HL-60 (cell line): ENCODE measurements at regions not wholly inside any gene's neighbourhood (a gene's known extent, or its start where the extent isn't known, plus 50 kb on each side); places are given as distances from the start of the nearest gene placed in this dataset.

Experiments
- DNase-seq, 2 experiments: peaks; one replicate each; pipeline ENCODE4 v3.0.0-alpha.2; 2010 to 2020; ENCODE audit warnings: low read depth in 1 of 2, low spot score in 1 of 2
- H3K27ac ChIP-seq: fragments of 250-450 bp; sonication (Bioruptor Pico); replicated peaks from 2 replicates; pipeline ENCODE4 v1.5.1; 2020; ENCODE audit warnings: mild to moderate bottlenecking, moderate library complexity
- H3K27me3 ChIP-seq: fragments of 250-450 bp; sonication (Bioruptor Pico); 2 replicates; pipeline ENCODE4 v1.5.1; 2021; ENCODE audit warnings: mild to moderate bottlenecking, moderate library complexity; ENCODE audit not compliant: insufficient read depth, poor library complexity, severe bottlenecking
- H3K4me3 ChIP-seq: replicated peaks from 2 replicates; pipeline ENCODE4 v1.5.1; 2011; ENCODE audit warnings: mild to moderate bottlenecking, control low read depth, low read length; ENCODE audit not compliant: insufficient read depth
- GABPA ChIP-seq: IDR thresholded peaks from 2 replicates; pipeline ENCODE4 v1.6.1; 2012; ENCODE audit warnings: low read depth
- POLR2AphosphoS5 ChIP-seq: IDR thresholded peaks from 2 replicates; pipeline ENCODE4 v1.6.1; 2012; ENCODE audit warnings: low read depth
- SPI1 ChIP-seq: IDR thresholded peaks from 2 replicates; pipeline ENCODE4 v1.6.1; 2012; ENCODE audit warnings: low read depth, mild to moderate bottlenecking, borderline replicate concordance
- TF ChIP-seq, protein P1 (sequence below): IDR thresholded peaks from 2 replicates; pipeline ENCODE4 v1.6.1; 2012; ENCODE audit warnings: low read depth; ENCODE audit not compliant: insufficient replicate concordance
- TF ChIP-seq, protein P2 (sequence below): IDR thresholded peaks from one replicate; pipeline ENCODE4 v1.5.1; 2011; ENCODE audit warnings: low read length, control low read depth, inconsistent platforms; ENCODE audit not compliant: insufficient read depth

DNA sequence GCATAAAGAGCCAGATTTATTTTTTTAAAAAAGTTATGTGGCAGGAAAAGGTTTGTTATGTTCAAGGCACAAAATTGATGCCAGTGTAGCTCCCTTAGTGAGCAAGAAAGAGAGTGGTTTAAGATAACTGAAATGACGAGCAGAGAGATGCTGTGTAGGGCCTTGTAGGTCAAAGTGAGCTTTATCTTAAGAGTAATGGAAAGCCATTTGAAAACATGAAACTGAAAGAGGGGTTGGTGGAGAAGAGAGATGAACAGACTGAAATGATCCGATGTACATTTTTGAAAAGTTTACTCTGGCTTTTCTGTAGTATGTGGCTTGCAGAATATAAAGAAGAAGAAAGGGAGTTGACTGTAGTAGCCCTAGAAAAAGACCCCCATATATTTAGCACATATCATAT, 383.6 kb downstream of the PLA2G4A start:
- DNase-seq = no peak
- Histone ChIP-seq H3K27me3 (no peaks in the 10 kb centered on the region), H3K4me3 (no peak overlapping the region), H3K27ac (no peak overlapping the region)
- TF ChIP-seq, protein P1, sequence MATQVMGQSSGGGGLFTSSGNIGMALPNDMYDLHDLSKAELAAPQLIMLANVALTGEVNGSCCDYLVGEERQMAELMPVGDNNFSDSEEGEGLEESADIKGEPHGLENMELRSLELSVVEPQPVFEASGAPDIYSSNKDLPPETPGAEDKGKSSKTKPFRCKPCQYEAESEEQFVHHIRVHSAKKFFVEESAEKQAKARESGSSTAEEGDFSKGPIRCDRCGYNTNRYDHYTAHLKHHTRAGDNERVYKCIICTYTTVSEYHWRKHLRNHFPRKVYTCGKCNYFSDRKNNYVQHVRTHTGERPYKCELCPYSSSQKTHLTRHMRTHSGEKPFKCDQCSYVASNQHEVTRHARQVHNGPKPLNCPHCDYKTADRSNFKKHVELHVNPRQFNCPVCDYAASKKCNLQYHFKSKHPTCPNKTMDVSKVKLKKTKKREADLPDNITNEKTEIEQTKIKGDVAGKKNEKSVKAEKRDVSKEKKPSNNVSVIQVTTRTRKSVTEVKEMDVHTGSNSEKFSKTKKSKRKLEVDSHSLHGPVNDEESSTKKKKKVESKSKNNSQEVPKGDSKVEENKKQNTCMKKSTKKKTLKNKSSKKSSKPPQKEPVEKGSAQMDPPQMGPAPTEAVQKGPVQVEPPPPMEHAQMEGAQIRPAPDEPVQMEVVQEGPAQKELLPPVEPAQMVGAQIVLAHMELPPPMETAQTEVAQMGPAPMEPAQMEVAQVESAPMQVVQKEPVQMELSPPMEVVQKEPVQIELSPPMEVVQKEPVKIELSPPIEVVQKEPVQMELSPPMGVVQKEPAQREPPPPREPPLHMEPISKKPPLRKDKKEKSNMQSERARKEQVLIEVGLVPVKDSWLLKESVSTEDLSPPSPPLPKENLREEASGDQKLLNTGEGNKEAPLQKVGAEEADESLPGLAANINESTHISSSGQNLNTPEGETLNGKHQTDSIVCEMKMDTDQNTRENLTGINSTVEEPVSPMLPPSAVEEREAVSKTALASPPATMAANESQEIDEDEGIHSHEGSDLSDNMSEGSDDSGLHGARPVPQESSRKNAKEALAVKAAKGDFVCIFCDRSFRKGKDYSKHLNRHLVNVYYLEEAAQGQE = no peak
- TF ChIP-seq, protein P2, sequence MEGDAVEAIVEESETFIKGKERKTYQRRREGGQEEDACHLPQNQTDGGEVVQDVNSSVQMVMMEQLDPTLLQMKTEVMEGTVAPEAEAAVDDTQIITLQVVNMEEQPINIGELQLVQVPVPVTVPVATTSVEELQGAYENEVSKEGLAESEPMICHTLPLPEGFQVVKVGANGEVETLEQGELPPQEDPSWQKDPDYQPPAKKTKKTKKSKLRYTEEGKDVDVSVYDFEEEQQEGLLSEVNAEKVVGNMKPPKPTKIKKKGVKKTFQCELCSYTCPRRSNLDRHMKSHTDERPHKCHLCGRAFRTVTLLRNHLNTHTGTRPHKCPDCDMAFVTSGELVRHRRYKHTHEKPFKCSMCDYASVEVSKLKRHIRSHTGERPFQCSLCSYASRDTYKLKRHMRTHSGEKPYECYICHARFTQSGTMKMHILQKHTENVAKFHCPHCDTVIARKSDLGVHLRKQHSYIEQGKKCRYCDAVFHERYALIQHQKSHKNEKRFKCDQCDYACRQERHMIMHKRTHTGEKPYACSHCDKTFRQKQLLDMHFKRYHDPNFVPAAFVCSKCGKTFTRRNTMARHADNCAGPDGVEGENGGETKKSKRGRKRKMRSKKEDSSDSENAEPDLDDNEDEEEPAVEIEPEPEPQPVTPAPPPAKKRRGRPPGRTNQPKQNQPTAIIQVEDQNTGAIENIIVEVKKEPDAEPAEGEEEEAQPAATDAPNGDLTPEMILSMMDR = no peak
- TF ChIP-seq GABPA = no peak
- TF ChIP-seq SPI1 = no peak
- no peak for TF ChIP-seq POLR2AphosphoS5

DNA sequence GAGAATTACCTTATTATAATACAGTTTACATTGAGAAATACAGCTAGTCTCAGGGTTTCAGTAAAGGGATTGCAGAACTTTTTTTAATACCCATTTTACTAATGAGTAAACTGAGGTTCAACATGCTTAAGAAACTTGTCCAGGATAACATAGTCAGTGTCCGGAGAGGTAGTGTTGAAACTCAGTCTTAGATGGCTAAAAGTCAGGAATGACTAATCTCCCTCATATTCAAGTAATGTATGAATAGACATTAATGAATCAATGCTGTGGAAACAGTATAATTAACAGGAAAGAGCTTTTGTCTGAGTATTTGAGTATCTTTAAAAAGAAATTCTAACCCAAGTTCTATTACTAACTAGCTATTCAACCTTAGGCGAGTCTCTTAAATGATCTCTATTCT, 397.6 kb downstream of the PLA2G4A start:
- no peak overlapping the region for H3K4me3 ChIP-seq
- no peak for TF ChIP-seq SPI1
- TF ChIP-seq, protein P1 = no peak
- TF ChIP-seq, protein P2 = no peak
- no peak for TF ChIP-seq POLR2AphosphoS5
- TF ChIP-seq GABPA = no peak
- no peak for DNase-seq
- H3K27me3 ChIP-seq = no peaks in the 10 kb centered on the region
- no peak overlapping the region for H3K27ac ChIP-seq

DNA sequence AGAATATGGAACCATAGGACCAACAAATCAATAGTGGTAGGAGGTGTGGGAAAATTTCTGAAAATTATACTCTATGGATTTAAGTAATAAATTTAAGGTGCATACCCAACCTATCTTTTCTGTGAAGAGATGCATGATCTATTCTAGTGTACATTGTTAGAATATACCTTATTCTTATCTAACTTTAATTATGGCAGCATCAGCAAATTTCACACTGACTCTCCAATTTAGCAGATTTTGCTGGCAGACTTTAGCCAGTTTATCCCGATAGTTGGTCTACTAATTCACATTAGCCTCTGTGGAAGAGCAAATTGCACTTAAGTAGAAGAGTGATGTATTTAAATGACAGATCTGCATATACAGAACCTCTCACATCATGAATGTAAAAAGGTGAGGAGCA, 400.0 kb downstream of the PLA2G4A start:
- H3K27me3 ChIP-seq = no peaks in the 10 kb centered on the region
- no peak overlapping the region for H3K27ac ChIP-seq
- no peak for DNase-seq
- no peak overlapping the region for H3K4me3 ChIP-seq
- TF ChIP-seq, protein P1 = no peak
- TF ChIP-seq GABPA (no peak), POLR2AphosphoS5 (no peak), SPI1 (no peak)
- TF ChIP-seq, protein P2 = no peak
